Psoas muscle (tissue), 7 donors: ENCODE measurements at regions not wholly inside any gene's neighbourhood (a gene's known extent, or its start where the extent isn't known, plus 50 kb on each side); places are given as distances from the start of the nearest gene placed in this dataset.

Experiments used
- ATAC-seq, 4 donors: fragments of 200-7000 bp; cut with Tn5 transposase; one replicate each; pipeline ENCODE4 v1.9.1; 2020; ENCODE audit warnings: moderate library complexity in 3 of 4, mild to moderate bottlenecking in 2 of 4
- DNase-seq, 2 donors: peaks; one replicate each; pipeline ENCODE4 v3.0.0-alpha.2; 2020
- H3K27ac ChIP-seq: fragments of 200-600 bp; one replicate; pipeline ENCODE4 v1.8.0; 2022
- H3K27me3 ChIP-seq, 3 donors: fragments of 200-600 bp in 1 of 3; one replicate each; pipeline versions ENCODE4 v1.6.1 to v1.8.0; 2013 to 2022; ENCODE audit warnings: low read length in 2 of 3, mild to moderate bottlenecking in 2 of 3, moderate library complexity in 1 of 3; ENCODE audit not compliant: insufficient read depth in 3 of 3
- H3K36me3 ChIP-seq, 2 donors: fragments of 200-600 bp in 1 of 2; one replicate each; pipeline versions ENCODE4 v1.6.1 to v1.8.0; 2013 to 2022; ENCODE audit warnings: low read depth in 1 of 2, mild to moderate bottlenecking in 1 of 2, moderate library complexity in 1 of 2; ENCODE audit not compliant: insufficient read depth in 1 of 2
- H3K4me1 ChIP-seq: fragments of 200-600 bp; one replicate; pipeline ENCODE4 v1.8.0; 2022
- H3K4me3 ChIP-seq: fragments of 200-600 bp; one replicate; pipeline ENCODE4 v1.8.0; 2022; ENCODE audit warnings: mild to moderate bottlenecking
- H3K9me3 ChIP-seq: fragments of 200-600 bp; one replicate; pipeline ENCODE4 v1.8.0; 2022
- WGBS, 3 donors: extraction: QIAGEN DNeasy Blood & Tissue Kit; methylation state at CpG; one replicate each; pipeline versions ENCODE4 v1.1.6 to v1.1.7; 2013; 5-methylcytosine and 5-hydroxymethylcytosine counted together
- intact Hi-C, 2 donors: fragments of 100-400 bp; cut with DNase I; formaldehyde crosslinking; loops; one replicate each; pipeline versions ENCODE4 v1.11.0 to v1.14.2; 2022
- TF ChIP-seq, protein P1 (sequence below): fragments of 200-600 bp; IDR thresholded peaks from one replicate; pipeline ENCODE4 v1.8.0; 2022; ENCODE audit warnings: antibody characterized with exemption
- donor health status: healthy with polysubstance abuse.
- donor health status: DM: no; HTN: no; CAD: no; lungs with moderate emphysema.
- donor health status: Bipolar disorder and iron deficiency.
- donor health status: healthy.
- donor health status: DM: yes; HTN: yes; CAD: no.
- donor health status: DM: no; HTN: no; CAD: no.
- donor health status: DM: yes; HTN: yes; CAD: no.

DNA sequence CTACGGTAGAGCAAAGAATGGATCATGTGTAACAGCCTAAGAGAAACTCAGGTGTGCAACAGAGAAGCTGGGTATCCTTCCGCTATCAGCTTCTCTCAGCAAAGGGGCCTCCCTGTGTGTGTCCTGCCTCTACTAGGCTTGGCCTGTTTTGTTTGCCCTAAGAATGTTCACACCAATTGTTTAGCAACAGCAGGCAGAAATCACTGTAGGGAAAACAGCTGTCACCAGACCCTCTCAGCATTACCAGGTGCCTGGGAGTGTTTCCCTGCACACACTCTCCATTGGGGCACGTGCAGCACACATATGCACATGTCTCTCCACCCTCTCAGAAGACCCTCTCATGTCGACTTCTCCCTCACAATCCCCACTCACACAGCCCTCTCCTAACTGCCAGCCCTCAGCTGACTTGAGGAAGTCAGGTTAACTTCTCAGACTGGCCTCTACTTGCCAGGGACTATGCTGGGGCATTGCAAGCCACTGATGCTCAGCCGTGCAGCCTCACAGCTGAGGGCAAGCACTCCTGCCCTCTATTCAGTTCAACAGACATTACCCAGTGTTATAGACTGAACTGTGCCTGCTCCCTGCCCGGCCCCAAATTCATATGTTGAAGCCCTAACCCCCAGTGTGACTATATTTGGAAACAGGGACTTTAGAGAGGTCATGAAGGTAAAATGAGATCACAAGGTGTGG, 97.6 kb downstream of the TRIM29 start:
- TF ChIP-seq, protein P1, sequence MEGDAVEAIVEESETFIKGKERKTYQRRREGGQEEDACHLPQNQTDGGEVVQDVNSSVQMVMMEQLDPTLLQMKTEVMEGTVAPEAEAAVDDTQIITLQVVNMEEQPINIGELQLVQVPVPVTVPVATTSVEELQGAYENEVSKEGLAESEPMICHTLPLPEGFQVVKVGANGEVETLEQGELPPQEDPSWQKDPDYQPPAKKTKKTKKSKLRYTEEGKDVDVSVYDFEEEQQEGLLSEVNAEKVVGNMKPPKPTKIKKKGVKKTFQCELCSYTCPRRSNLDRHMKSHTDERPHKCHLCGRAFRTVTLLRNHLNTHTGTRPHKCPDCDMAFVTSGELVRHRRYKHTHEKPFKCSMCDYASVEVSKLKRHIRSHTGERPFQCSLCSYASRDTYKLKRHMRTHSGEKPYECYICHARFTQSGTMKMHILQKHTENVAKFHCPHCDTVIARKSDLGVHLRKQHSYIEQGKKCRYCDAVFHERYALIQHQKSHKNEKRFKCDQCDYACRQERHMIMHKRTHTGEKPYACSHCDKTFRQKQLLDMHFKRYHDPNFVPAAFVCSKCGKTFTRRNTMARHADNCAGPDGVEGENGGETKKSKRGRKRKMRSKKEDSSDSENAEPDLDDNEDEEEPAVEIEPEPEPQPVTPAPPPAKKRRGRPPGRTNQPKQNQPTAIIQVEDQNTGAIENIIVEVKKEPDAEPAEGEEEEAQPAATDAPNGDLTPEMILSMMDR = no peak
- H3K36me3 ChIP-seq = no peaks in the 10 kb centered on the region

DNA sequence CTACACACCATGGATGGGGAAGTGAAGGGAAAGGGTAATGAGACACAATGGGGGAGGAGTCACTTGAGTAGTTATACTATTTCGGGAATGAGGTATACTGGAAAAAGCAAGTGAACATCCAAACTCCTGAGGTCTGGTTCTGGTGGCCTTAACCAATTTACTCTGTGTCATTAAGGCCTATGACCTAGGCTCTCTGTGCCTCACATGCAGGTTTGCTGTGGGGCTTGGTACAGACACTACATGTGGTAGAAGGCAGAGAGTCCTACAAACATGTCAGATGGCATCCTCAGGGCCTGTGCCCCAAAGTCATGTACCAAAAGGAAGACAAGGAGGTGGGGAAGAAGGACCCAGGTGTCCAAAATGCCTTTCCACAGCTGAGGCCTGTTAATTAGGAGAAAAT, 98.9 kb downstream of the TRIM29 start:
- TF ChIP-seq, protein P1 = no peak
- H3K4me3 ChIP-seq = no peak overlapping the region
- DNase-seq = no peak
- intact Hi-C loops = loop anchor here in 1 of 2 donors (1.0 kb wide), 1 partner anchor 28 kb away; no protein-coding TSS in a partner anchor
- H3K27ac ChIP-seq = no peak overlapping the region
- no peaks in the 10 kb centered on the region for H3K9me3 ChIP-seq
- ATAC-seq = no peak
- no peaks in the 10 kb centered on the region for H3K36me3 ChIP-seq
- 72 to 88% (median 75%) methylated on average over 1 of the region's 1 CpG for WGBS, 3 donors
- H3K27me3 ChIP-seq = no peaks in the 10 kb centered on the region
- no peaks in the 10 kb centered on the region for H3K4me1 ChIP-seq

More for the DNA sequence above, 97.6 kb downstream of the TRIM29 start:
- Histone ChIP-seq H3K9me3 (no peaks in the 10 kb centered on the region), H3K4me3 (no peak overlapping the region), H3K27me3 (no peaks in the 10 kb centered on the region), H3K27ac (no peak overlapping the region), H3K4me1 (no peaks in the 10 kb centered on the region)
- ATAC-seq (no peak), DNase-seq (no peak)
- 59 to 71% (median 65%) methylated on average over 6 of the region's 6 CpGs for WGBS, 3 donors
- intact Hi-C loops = no loop called here

DNA sequence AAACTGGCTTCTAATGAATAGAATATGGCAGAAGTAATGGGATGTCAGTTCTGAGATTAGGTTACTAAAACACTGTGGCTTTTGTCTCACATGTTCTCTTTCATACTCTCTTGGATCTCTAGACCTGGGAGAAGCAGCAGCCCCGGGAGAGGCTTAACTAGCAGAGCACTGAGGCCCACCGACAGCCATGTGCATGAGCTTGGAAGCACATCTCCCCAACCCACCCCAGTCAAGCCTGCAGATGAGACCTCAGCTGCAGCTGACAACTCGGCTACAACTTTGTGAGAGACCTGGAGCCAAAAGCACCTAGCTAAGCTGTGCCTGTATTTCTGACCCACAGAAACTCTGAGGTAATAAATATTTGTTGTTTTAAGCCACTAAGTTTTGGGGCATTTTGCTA, 100.8 kb downstream of the TRIM29 start:
- 76 to 94% (median 76%) methylated on average over 3 of the region's 3 CpGs for WGBS, 3 donors
- Histone ChIP-seq H3K27me3 (no peaks in the 10 kb centered on the region), H3K4me1 (no peaks in the 10 kb centered on the region), H3K27ac (no peak overlapping the region), H3K4me3 (no peak overlapping the region), H3K9me3 (no peaks in the 10 kb centered on the region), H3K36me3 (no peaks in the 10 kb centered on the region)
- no peak for ATAC-seq
- TF ChIP-seq, protein P1 = no peak
- intact Hi-C loops = no loop called here
- no peak for DNase-seq

DNA sequence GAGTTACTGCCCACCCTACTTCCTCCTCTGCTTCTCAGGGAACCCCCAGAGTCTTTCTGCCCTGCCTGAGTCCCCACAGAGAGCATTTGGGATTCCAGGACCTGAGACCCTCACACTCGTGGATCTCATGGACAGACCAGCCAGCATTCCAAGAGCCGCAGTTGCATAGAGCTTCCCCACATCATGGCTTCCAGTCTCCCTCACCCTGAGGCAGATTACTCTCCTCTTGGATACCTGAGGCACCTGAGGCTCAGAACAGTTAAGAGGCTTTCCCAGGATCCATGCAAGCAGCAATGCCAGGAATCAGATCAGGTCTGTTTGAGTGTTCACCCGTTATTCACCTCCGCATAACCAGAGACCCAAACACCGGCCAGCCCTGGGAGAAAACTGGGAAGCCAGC, 102.2 kb downstream of the TRIM29 start:
- Histone ChIP-seq H3K4me3 (no peak overlapping the region), H3K36me3 (no peaks in the 10 kb centered on the region), H3K27ac (no peak overlapping the region), H3K9me3 (no peaks in the 10 kb centered on the region), H3K27me3 (peaks cover 0 to 9% (median 0%) of the 10 kb centered on the region in 3 donors), H3K4me1 (no peaks in the 10 kb centered on the region)
- 95 to 97% (median 97%) methylated on average over 5 of the region's 5 CpGs for WGBS, 3 donors
- intact Hi-C loops = no loop called here
- ATAC-seq (no peak), DNase-seq (no peak)
- TF ChIP-seq, protein P1 = no peak
